Pulmonary artery endothelial cell (primary cell): ENCODE measurements at regions not wholly inside any gene's neighbourhood (a gene's known extent, or its start where the extent isn't known, plus 50 kb on each side); places are given as distances from the start of the nearest gene placed in this dataset.

Experiments
- DNase-seq: peaks from one replicate; pipeline ENCODE4 v3.0.0-alpha.2; 2011; ENCODE audit warnings: low read depth, low spot score

DNA sequence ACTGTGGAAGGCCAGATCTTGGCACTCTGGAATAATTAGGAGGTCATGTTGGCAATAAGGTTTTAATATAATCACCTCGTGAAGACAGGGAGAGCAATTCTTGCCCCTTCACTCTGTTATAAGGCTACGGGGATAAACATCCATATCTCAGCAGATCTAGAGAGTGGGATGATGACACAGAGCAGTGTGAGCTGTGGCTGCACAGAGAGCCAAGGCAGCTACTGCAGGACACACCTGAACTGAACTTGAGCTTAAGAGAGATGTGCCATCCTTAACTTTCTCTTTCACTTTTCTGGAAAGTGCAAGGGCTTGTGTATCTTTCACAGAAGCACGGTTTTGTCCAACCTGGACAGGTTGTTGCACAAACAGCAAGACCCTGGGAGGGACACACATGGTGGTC, 174.7 kb downstream of the GATA3 start:
- DNase-seq = no peak

DNA sequence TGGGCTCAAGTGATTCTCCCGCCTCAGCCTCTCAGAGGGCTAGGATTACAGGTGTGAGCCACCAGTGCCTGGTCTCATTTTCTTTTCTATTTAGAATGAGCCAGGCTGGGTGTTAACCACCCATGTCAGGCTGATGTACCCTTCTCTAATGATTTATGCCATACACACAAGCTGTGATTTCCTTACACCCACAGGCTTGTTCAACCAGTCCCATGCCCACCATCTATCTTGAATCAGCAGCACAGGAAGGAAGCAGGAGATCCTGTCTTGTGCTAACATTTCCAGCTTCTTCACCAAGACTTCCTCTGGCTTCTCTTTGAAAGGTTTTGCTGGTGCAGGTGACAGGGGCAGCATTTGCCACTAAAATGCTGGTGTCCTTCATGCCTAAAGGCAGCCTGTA, 176.4 kb downstream of the GATA3 start:
- DNase-seq = no peak

- no peak for DNase-seq
Observed at GRCh38 chr10:8233049-8233448, 178.6 kb downstream of the GATA3 start.

DNA sequence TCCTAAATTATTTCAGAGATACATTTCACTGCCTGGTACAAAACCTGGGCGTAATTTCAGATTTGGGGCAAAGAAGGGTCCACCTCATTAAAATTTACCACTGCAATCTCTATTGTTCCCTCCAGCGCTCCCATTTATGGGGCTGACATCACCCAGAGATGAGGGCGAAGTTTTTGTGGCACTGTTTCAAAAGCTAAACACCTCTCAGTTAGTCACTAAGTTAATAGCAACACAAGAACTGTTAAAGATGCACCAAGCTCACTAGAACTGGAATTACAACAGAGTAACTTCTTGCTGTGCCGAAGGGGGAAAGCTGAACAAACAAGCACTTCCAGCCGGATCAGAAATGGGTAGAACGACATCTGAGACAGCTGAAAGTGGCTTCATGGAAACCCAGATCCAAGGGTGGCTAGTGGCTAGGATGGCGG, 179.4 kb downstream of the GATA3 start:
- no peak for DNase-seq

DNA sequence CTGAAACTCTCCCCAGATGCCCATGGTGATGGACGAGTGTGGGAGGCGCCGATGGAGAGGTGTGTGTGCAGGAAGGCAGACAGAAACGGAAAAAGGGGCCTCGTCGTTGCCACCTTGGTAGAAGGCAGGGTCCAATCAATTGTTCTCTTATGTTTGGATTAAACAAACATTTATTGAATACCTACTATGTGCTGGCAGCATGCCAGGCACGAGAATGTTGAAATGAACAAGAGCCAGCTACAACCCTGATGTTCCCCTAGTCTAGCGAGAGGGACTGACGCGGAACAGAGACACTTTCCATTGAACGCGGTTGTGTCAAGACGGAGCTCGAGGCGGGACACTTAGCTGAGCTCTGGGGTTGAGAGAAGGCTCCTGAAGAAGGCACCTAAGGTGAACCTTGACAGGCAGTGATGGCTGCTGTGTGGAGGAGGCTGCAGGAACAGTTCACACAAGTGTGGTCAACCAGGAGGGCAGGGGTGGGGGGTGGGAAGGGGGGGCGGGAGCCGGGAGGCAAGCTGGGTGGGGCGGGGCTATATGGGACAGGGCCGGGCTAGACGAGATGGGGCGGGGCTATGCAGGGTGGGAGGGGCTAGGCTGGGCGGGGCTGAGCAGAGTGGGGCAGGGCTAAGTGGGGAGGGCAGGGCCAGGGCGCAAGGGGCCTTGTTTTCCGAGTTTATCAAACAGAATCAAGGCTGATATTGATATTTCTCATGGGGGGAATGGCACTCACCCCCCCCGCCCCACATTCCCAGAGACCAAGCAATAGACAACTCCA, 181.0 kb downstream of the GATA3 start:
- DNase-seq = no peak

DNA sequence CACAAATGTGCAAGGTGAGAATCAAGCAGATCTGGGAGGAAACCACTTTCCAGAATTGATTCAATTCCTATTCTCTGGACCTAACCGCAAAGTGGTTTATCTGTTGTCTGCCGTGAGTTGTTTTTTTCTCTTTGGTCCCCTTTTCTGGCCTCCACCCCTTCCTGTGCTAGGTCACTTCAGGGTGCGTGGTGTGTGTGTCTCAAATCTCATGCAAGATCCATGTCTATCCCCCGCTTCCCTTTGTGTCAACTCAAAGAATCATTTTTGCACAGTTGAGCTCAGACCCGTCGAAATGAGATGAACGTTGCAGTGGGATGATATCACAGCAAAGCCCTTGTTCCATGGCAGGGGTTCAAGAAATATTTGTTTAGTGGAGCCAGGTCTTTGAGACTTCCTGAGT, 184.5 kb downstream of the GATA3 start:
- DNase-seq = no peak

DNA sequence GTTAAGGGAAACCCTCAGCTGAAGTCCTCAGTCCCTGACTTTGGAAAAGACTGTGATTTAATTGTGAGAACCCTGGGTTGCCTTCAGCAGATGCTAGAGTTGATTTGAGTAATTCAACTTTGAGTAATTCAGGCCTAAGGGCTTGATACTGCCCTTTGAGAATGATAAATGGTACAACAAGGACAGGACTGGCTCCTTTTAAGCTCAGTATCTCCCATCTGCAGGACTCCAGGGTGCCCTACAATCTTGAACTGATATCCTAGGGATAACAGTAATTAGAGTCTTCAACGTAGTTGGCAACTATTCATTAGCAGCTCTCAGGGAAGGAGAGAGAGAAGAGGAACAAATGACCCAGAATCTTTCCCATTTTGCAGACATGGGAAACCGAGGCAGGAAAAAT, 186.4 kb downstream of the GATA3 start:
- DNase-seq = no peak

DNA sequence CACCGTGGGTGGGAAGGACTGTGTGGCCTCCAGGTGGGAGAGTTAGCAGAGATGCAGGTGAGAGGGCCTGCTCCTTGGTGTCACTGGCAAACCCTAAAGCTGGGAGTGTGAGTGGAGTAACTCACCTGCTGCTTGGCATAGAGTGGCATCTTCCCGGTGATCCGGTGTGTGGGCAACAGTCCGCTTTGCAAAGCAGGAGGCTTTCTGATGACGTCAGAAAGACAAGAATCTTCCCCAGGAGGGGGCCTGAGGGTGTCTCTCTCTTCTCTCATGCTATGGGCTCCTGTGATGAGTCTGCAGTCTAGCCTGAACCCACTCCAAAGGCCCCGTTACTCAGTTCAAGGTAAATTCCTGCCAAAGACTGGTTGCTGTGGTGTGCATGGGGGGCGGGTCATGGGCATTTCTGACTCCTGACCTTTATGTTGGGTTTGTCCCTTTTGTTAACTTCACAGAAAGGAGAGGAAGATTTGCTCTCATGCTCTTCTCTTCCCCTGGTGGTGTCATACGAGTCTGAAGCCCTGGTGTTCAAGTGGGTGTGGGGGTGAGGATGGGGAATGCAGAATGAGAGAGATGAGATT, 187.9 kb downstream of the GATA3 start:
- DNase-seq = no peak

- DNase-seq = no peak
Observed at GRCh38 chr10:8245131-8245813, 190.8 kb downstream of the GATA3 start.

- no peak for DNase-seq
Observed at GRCh38 chr10:8245814-8246142, 191.3 kb downstream of the GATA3 start.

GRCh38 chr10:8246548-8246947, 192.1 kb downstream of the GATA3 start:
- DNase-seq = no peak

DNA sequence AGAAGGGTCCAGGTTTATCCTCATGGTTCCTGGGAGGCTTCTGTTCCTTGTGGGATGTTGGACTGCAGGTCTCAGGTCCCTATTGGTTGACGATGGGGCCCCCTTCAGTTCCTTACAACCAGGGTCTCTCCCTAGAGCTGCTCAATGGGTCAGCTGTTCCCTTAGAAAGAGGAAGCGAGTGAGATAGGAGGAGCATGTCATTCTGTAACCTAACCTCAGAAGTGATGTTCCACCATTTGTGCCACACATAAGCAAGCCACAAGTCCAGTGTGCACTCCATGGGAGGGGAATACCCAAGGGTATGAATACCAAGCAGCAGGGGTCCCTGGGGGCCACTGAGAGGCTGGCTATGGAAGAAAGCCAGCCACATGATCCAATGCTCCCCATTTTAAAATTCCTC, 192.7 kb downstream of the GATA3 start:
- no peak for DNase-seq

DNA sequence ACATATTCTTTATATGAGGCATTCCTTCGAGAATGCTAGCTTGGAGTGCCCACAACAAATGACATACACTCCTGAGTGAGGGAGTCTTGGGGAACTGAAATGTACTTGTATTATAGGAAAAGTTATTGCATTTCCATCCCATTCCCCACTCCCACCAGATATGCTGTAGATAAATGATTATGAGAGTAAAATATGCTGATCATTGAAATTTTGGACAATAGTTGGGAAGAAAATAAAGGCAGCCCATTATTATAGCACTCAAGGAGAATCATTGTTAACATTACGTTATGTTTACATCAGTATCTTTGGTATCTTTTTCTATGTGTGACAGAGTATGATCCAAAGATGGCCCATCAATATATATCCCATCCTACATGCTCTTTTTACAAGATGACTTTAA, 194.4 kb downstream of the GATA3 start:
- no peak for DNase-seq

- DNase-seq = no peak
Observed at GRCh38 chr10:8254350-8254749, 199.9 kb downstream of the GATA3 start.

DNA sequence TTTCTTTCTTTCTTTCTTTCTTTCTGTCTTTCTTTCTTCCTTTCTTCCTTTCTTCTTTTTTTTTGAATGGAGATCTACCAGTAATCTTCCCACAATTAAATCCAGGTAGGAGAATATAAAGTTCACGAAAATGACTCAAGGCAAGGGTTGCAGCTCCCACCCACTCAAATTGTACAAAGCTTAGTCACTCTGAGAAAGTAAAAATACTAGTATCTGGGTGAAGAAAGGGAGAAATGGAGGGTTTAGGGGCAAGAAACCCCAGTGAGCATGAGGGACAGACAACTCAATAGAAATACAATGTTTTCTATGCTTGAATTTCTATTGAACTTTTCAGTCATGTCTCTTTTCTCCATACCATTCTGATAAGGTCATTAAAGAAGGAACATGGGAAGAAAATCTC, 200.8 kb downstream of the GATA3 start:
- DNase-seq = no peak

DNA sequence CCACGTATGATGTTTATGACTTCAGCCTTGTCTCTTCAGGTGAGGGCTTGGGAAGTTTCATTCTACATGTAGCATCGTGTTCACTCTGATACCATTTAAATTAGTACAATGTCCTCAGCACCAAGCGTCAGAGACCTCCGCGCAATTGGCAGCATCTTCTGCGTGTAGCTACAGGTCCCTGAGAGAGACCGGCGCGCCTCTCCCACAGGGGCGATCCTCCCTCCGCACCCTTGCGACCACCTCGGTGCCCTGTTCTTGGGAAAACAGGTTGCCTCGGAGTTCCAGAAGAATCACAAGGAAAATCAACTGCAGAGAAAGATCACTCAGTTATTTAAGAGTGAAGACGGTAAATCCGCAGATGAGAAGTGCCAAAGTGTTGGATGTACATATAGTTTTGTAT, 206.2 kb downstream of the GATA3 start:
- no peak for DNase-seq

GRCh38 chr10:8262317-8262716, 207.8 kb downstream of the GATA3 start:
- no peak for DNase-seq

DNA sequence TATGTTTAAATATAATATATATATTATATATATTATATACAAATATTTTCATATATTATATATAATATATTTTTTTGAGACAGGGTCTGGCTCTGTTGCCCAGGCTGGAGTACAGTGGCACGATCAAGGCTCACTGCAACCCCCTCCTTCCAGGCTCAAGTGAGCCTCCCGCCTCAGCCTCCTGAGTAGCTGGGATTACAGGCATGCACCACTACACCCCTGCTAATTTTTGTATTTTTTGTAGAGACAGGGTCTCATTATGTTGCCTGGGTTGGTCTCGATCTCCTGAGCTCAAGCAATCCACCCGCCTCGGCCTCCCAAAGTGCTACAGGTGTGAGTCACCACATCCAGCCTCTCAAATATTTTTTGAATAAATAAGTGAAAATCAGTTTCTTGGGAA, 215.5 kb downstream of the GATA3 start:
- DNase-seq = no peak

DNA sequence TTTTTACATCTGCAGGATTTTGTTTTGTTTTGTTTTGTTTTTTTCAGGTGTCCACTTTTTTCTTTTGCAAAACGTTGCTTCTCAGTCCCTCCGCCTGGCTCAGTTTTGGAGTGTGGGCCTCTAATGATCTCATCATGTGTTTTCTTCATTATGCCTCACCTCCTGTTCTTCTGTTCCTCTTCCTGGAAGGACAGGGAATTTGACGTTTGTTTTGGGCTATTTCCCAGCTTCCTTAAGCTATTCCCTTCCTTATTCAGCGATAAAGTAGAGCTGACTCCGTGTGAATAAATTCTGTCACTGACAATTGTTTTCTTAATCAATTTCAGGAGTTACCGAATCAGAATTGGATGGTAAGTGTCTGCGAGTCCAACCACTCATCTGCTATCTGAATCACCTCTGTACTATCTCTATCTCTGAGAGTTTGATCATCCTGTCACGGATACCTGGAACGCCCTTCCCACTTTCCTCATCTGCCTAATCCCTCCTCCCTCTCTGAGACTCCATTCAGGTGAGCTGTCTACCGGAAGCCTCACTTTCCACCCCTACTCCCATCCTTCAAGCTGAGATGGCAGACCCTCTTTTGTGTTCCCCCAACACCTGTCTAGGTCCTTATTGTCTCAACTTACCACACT, 218.4 kb downstream of the GATA3 start:
- no peak for DNase-seq

DNA sequence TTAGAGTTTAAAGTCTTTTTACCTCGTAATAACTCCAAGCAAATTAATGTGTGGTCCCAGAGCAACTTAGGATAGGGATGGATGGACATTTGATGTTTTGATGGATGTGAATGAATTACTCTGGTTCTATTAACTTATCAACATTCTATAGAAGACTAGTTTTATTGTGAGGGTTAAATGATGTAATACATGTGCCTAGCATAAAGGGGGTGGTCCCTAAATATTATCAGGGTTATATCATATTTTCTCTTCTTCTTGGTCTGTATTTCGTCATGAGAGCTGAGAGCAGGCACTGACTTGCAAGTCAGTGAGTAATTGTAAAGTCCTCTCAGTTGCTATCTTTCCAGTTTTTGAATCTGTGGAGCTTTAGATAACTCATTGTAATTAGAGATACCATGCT, 219.3 kb downstream of the GATA3 start:
- DNase-seq = no peak

DNA sequence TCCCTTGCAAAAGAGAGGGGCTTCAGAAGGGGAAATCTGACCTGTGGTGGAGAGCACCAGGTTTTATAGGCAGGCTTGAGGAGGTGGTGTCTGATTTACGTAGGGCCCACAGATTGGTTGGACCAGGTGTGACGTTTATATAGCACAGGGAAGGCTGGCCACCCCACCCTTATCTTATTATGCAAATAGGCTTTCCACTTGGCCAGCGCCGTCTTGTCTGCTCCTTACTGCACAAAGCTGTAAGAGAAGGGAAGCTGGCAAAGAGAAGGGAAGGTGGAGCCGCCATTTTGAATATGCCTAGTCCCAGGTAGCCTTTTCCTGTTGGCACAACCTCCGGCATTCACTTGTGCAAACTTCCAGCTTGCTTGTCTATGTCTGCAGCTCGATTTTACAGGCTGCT, 221.4 kb downstream of the GATA3 start:
- no peak for DNase-seq

DNA sequence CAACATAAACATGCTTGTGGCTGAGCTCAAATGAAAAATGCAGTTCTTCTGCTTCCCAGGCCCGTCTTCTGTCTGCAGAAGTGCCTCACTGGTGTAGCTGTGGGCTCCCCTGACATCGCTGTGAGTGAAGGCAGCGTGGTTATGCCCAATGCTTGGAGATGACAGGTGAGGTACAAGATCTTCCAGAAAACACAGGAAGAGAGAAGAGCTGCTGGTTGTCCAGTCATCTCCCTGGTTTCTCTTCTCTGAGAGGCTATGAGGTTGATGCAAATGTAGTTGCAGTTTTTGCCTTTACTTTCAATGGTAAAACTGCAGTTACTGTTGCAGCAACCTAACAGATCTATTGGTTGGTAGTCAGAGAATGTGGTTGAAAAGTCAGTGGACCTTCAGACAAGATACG, 223.6 kb downstream of the GATA3 start:
- DNase-seq = no peak

DNA sequence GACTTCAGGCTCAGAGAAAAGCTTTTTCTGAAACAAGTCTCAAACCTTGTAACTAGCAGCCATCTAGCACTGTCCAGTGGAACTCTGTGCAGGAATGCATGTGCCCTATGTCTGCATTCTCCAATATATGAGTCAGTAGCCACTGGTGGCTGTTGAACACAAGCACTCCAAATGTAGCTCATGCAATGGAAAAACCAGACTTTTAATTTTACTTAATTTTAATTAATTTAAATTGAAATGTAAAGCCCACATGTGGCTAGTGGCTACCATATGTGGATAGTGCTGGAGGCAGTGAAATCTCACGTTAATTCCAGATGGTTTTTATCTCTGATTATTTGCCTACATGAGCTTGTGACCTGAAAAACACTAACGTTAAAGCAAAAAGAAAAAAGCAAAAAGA, 225.1 kb downstream of the GATA3 start:
- DNase-seq = no peak
